H1 (cell line): ENCODE measurements at regions not wholly inside any gene's neighbourhood (a gene's known extent, or its start where the extent isn't known, plus 50 kb on each side); places are given as distances from the start of the nearest gene placed in this dataset.

Experiments
- CTCF ChIA-PET: fragments of 300-600 bp; sonication (Branson Sonifier 250); formaldehyde crosslinking; loops from one replicate; lab custom pipeline; 2021; ENCODE audit not compliant: partially characterized antibody; lab: Charles Lee
- POLR2A ChIA-PET: fragments of 300-600 bp; sonication (Branson Sonifier 250); formaldehyde crosslinking; loops from one replicate; lab custom pipeline; 2021; ENCODE audit warnings: inconsistent platforms; ENCODE audit not compliant: partially characterized antibody; lab: Charles Lee
- DNase-seq, 2 experiments: peaks; one replicate each; pipeline versions ENCODE4 v3.0.0 to v3.0.0-alpha.2; 2010 to 2022; ENCODE audit warnings: low spot score in 2 of 2, low read depth in 1 of 2, mixed read lengths in 1 of 2
- FAIRE-seq: peaks from 2 replicates; lab custom pipeline; 2011; peaks lifted over from hg19 to GRCh38; lab: Jason Lieb, UNC
- H2AFZ ChIP-seq: 2 replicates; pipeline ENCODE4 v1.8.1; 2012; ENCODE audit warnings: low read length, inconsistent platforms
- H2AK5ac ChIP-seq: 2 replicates; pipeline ENCODE4 v1.6.1; 2013; ENCODE audit warnings: low read depth, low read length
- H2BK120ac ChIP-seq: replicated peaks from 2 replicates; pipeline ENCODE3; 2013; ENCODE audit warnings: low read depth, low read length, inconsistent platforms
- H2BK12ac ChIP-seq: 2 replicates; pipeline ENCODE4 v1.6.1; 2013; ENCODE audit warnings: low read depth, low read length
- H2BK15ac ChIP-seq: 2 replicates; pipeline ENCODE4 v1.6.1; 2013; ENCODE audit warnings: low read length
- H2BK20ac ChIP-seq: 2 replicates; pipeline ENCODE4 v1.6.1; 2013; ENCODE audit warnings: low read length
- H2BK5ac ChIP-seq: 2 replicates; pipeline ENCODE4 v1.6.1; 2013; ENCODE audit warnings: low read depth, low read length
- H3K14ac ChIP-seq: 2 replicates; pipeline ENCODE4 v1.6.1; 2013; ENCODE audit warnings: inconsistent platforms; ENCODE audit not compliant: insufficient read length
- H3K18ac ChIP-seq: 2 replicates; pipeline ENCODE4 v1.6.1; 2013; ENCODE audit warnings: low read length; ENCODE audit errors: extremely low read depth
- H3K23ac ChIP-seq: 2 replicates; pipeline ENCODE4 v1.6.1; 2013; ENCODE audit warnings: inconsistent platforms; ENCODE audit not compliant: insufficient read length
- H3K23me2 ChIP-seq: 2 replicates; pipeline ENCODE4 v1.6.1; 2013; ENCODE audit warnings: low read depth, low read length
- H3K27ac ChIP-seq: 2 replicates; pipeline ENCODE4 v1.6.1; 2011; ENCODE audit warnings: low read depth, low read length, inconsistent platforms
- H3K27me3 ChIP-seq, 4 experiments: replicated peaks in 1 of 4; 1 replicate in 1 of 4; 2 replicates in 3 of 4; pipeline versions ENCODE4 v1.6.1 to v1.8.1; 2011 to 2013; ENCODE audit warnings: low read length in 3 of 4, mild to moderate bottlenecking in 3 of 4, inconsistent platforms in 2 of 4, mixed read lengths in 2 of 4, moderate library complexity in 1 of 4; ENCODE audit not compliant: control insufficient read depth in 3 of 4, insufficient read depth in 3 of 4; ENCODE audit errors: extremely low read depth in 1 of 4
- H3K36me3 ChIP-seq, 4 experiments: 2 replicates each; pipeline versions ENCODE4 v1.6.1 to v1.8.1; 2011 to 2013; ENCODE audit warnings: mild to moderate bottlenecking in 4 of 4, low read length in 3 of 4, moderate library complexity in 2 of 4, control low read depth in 1 of 4, inconsistent platforms in 1 of 4; ENCODE audit not compliant: insufficient read depth in 4 of 4, control insufficient read depth in 2 of 4
- H3K4ac ChIP-seq: replicated peaks from 2 replicates; pipeline ENCODE3; 2013; ENCODE audit warnings: low read length, low read depth, mixed read lengths, inconsistent platforms; ENCODE audit not compliant: insufficient read length
- H3K4me1 ChIP-seq, 4 experiments: replicated peaks in 1 of 4; 1 replicate in 1 of 4; 2 replicates in 3 of 4; pipeline versions ENCODE4 v1.6.1 to v1.8.1; 2011 to 2013; ENCODE audit warnings: low read length in 3 of 4, inconsistent platforms in 2 of 4, mixed read lengths in 1 of 4; ENCODE audit not compliant: insufficient read depth in 4 of 4, control insufficient read depth in 3 of 4
- H3K4me2 ChIP-seq, 2 experiments: 2 replicates each; pipeline versions ENCODE4 v1.6.1 to v1.8.1; 2011 to 2013; ENCODE audit warnings: low read depth in 2 of 2, low read length in 2 of 2, control low read depth in 1 of 2, inconsistent platforms in 1 of 2, mild to moderate bottlenecking in 1 of 2; ENCODE audit not compliant: insufficient read depth in 1 of 2
- H3K4me3 ChIP-seq, 4 experiments: fragments of 200-600, 300-600 bp in 1 of 4; sonication (generic), shearing (Covaris generic), sonication (Bioruptor Twin) in 1 of 4; 2 replicates each; pipeline versions ENCODE4 v1.5.1 to v1.8.1; 2011 to 2016; ENCODE audit warnings: low read length in 4 of 4, low read depth in 3 of 4, control low read depth in 2 of 4, inconsistent platforms in 2 of 4, mild to moderate bottlenecking in 2 of 4, mixed read lengths in 1 of 4, moderate library complexity in 1 of 4; ENCODE audit not compliant: insufficient read depth in 2 of 4; ENCODE audit errors: extremely low read depth in 1 of 4
- H3K56ac ChIP-seq: replicated peaks from 2 replicates; pipeline ENCODE3; 2013; ENCODE audit warnings: low read depth, mild to moderate bottlenecking, mixed read lengths, low read length, inconsistent platforms; ENCODE audit not compliant: insufficient read length
- H3K79me1 ChIP-seq: 2 replicates; pipeline ENCODE4 v1.6.1; 2013; ENCODE audit warnings: low read depth, low read length, control low read depth
- H3K79me2 ChIP-seq, 2 experiments: 2 replicates each; pipeline versions ENCODE4 v1.6.1 to v1.8.1; 2012 to 2013; ENCODE audit warnings: low read length in 2 of 2, mild to moderate bottlenecking in 2 of 2, inconsistent platforms in 1 of 2; ENCODE audit not compliant: insufficient read depth in 2 of 2, control insufficient read depth in 1 of 2
- H3K9ac ChIP-seq, 4 experiments: replicated peaks in 1 of 4; 1 replicate in 1 of 4; 2 replicates in 3 of 4; pipeline versions ENCODE4 v1.6.1 to v1.8.1; 2011 to 2013; ENCODE audit warnings: low read depth in 3 of 4, low read length in 3 of 4, control low read depth in 2 of 4, mild to moderate bottlenecking in 2 of 4, moderate library complexity in 2 of 4, inconsistent platforms in 1 of 4; ENCODE audit errors: extremely low read depth in 1 of 4
- H3K9me3 ChIP-seq, 2 experiments: 2 replicates each; pipeline versions ENCODE4 v1.6.1 to v1.8.1; 2012 to 2013; ENCODE audit warnings: mild to moderate bottlenecking in 2 of 2, moderate library complexity in 2 of 2, control low read depth in 1 of 2, inconsistent platforms in 1 of 2, low read depth in 1 of 2, low read length in 1 of 2, mixed read lengths in 1 of 2; ENCODE audit not compliant: insufficient read depth in 2 of 2
- H4K20me1 ChIP-seq, 2 experiments: replicated peaks in 1 of 2; 2 replicates each; pipeline versions ENCODE3 to v1.8.1; 2011 to 2013; ENCODE audit warnings: inconsistent platforms in 2 of 2, low read length in 2 of 2, mild to moderate bottlenecking in 1 of 2; ENCODE audit not compliant: insufficient read depth in 2 of 2, control insufficient read depth in 1 of 2
- H4K5ac ChIP-seq: 2 replicates; pipeline ENCODE4 v1.6.1; 2013; ENCODE audit warnings: low read length, low read depth, mixed read lengths, inconsistent platforms; ENCODE audit not compliant: insufficient read length
- H4K8ac ChIP-seq: 2 replicates; pipeline ENCODE4 v1.8.0; 2013; ENCODE audit warnings: mild to moderate bottlenecking, moderate library complexity, low read length, inconsistent platforms; ENCODE audit not compliant: insufficient read depth; ENCODE audit errors: extremely low read depth
- H4K91ac ChIP-seq: replicated peaks from 2 replicates; pipeline ENCODE3; 2013; ENCODE audit warnings: low read length, mixed read lengths, inconsistent platforms; ENCODE audit not compliant: insufficient read length
- BCL11A ChIP-seq, 2 experiments: IDR thresholded peaks; one replicate each; pipeline ENCODE4 v1.6.1; 2011; ENCODE audit warnings: low read depth in 2 of 2, low read length in 2 of 2, mild to moderate bottlenecking in 2 of 2
- CTBP2 ChIP-seq: IDR thresholded peaks from 2 replicates; pipeline ENCODE4 v1.7.0; 2011; ENCODE audit warnings: borderline replicate concordance, mild to moderate bottlenecking, moderate library complexity, mixed read lengths, low read length; ENCODE audit not compliant: insufficient read depth, insufficient read length
- HDAC2 ChIP-seq, 2 experiments: fragments of 300-600 bp in 1 of 2; sonication (generic) in 1 of 2; IDR thresholded peaks; 2 replicates each; pipeline ENCODE4 v1.6.1; 2011 to 2012; ENCODE audit warnings: low read depth in 2 of 2, low read length in 2 of 2, mild to moderate bottlenecking in 2 of 2, moderate library complexity in 2 of 2, borderline replicate concordance in 1 of 2, inconsistent platforms in 1 of 2
- SIRT6 ChIP-seq: IDR thresholded peaks from one replicate; pipeline ENCODE4 v1.7.1; 2012; ENCODE audit warnings: low read length, inconsistent platforms
- WGBS, 2 experiments: shearing (Covaris generic) in 1 of 2; methylation state at CpG; one replicate each; pipeline versions ENCODE4 v1.1.6 to v1.1.7; 2013 to 2015; ENCODE audit warnings: low lambda C conversion rate in 2 of 2, mixed read lengths in 2 of 2, inconsistent platforms in 1 of 2, low coverage in 1 of 2, missing lambda C conversion rate in 1 of 2; ENCODE audit not compliant: insufficient replicate concordance in 2 of 2, insufficient coverage in 1 of 2, insufficient read length in 1 of 2; ENCODE audit errors: extremely low coverage in 1 of 2, missing lambda C conversion rate in 1 of 2; 5-methylcytosine and 5-hydroxymethylcytosine counted together

DNA sequence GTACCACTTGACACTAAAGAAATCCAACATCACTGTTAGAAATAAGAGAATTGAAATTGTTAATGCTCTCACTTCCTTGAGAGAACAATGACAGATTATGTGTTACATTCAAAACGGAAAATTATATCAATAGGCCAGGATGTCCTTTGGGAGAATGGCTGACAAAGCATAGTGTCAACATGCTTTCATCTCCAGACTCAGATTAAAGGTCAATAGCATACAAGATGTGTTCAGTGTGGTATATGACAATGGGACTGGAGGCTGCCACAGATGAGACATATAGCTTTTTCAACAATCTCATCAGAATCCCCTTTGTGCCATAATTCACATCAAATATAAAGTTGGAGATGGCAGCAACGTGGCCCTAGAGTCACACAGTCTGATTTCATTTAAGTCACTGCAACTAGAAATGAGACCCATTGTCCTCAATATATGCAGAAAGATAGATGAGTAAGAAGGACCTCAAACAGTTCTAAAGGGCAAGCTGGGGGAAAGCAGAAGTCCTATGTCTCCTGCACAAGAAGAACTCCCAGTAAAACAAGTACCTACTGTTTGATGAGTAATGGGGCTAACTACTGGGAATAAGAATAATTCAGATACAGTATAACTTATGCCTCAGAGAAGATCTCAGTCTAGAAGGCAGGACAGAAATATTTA is 327.9 kb downstream of the TTLL7 start:
- ChIA-PET POLR2A (no interaction called here), CTCF (no interaction called here)
- no peak overlapping the region for H3K56ac ChIP-seq
- H4K5ac ChIP-seq, result no peak overlapping the region
- H3K4ac ChIP-seq, result no peak overlapping the region
- H2BK5ac ChIP-seq, result no peak overlapping the region
- H3K27ac ChIP-seq, result no peak overlapping the region
- H3K9me3 ChIP-seq, result peaks cover 3 to 7% of the 10 kb centered on the region in 2 experiments; a peak in 2 of 4 replicates
- no peak overlapping the region for H2BK15ac ChIP-seq
- no peak for TF ChIP-seq HDAC2 (IDR thresholded peaks at IDR 0.05; ENCODE audit: borderline replicate concordance in 1 of 2, low read depth in 2 of 2, low read length in 2 of 2)
- no peak for TF ChIP-seq CTBP2
- TF ChIP-seq BCL11A (IDR thresholded peaks at IDR 0.05; ENCODE audit: low read depth in 2 of 2, low read length in 2 of 2), result no peak
- no peak for TF ChIP-seq SIRT6
- TF ChIP-seq, all 59 proteins: peak for 0
- Histone ChIP-seq H2AK5ac (no peak overlapping the region), H3K79me2 (no peaks in the 10 kb centered on the region), H4K20me1 (no peaks in the 10 kb centered on the region), H4K8ac (no peak overlapping the region), H3K9ac (no peak overlapping the region), H2AFZ (no peak overlapping the region), H3K36me3 (no peaks in the 10 kb centered on the region), H3K27me3 (no peaks in the 10 kb centered on the region), H3K18ac (no peak overlapping the region), H4K91ac (no peak overlapping the region), H3K4me3 (no peak overlapping the region), H2BK120ac (no peak overlapping the region), H3K4me1 (no peaks in the 10 kb centered on the region), H3K23me2 (no peaks in the 10 kb centered on the region; the same call in 1 of the 2 replicates), H2BK12ac (no peak overlapping the region), H3K4me2 (no peak overlapping the region), H3K79me1 (no peaks in the 10 kb centered on the region), H3K23ac (no peak overlapping the region), H2BK20ac (no peak overlapping the region), H3K14ac (no peak overlapping the region)
- DNase-seq (no peak), FAIRE-seq (no peak)
- 92% methylated on average over 2 of the region's 2 CpGs; no CpG with 5 or more reads in 1 of the 2 experiments for WGBS, 2 experiments
